ENCODE measurements at regions not wholly inside any gene's neighbourhood (a gene's known extent, or its start where the extent isn't known, plus 50 kb on each side); places are given as distances from the start of the nearest gene placed in this dataset.

DNA sequence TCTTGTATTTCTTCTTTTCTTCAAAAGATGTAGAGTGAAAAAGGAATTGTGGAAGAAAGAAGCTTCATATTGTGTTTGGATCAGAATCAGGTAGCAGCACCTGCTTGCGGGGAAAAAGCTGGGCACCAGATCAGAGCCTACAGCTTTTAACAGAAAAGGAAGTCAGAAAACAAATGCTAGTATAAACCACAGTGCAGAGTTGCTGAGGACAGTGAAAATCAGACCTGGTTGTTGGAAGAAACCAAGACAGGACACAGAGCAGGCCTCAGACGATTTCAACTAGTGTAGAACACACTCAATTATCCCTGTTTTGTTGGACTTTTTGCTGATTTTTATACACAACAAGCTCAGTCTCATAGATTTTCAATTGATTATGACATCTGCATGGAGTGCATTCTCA, 221.4 kb downstream of the PTN start:
- H3K36me3 ChIP-seq (replicated peaks in 1 of 2; ENCODE audit: control insufficient read depth in 1 of 2, insufficient read depth in 2 of 2, low read length in 1 of 2) = no peaks in the 10 kb centered on the region
- no peak overlapping the region for H3K9ac ChIP-seq
- no peak overlapping the region for H3K27ac ChIP-seq (ENCODE audit: low read depth in 2 of 2, low read length in 1 of 2)
- peaks cover 7% of the 10 kb centered on the region; the same call in 1 of the 2 replicates for H3K9me2 ChIP-seq
- H3K4me1 ChIP-seq (ENCODE audit: control insufficient read depth in 1 of 2, insufficient read depth in 2 of 2, low read depth in 1 of 2, low read length in 1 of 2) = no peaks in the 10 kb centered on the region
- no peaks in the 10 kb centered on the region for H4K20me1 ChIP-seq (ENCODE audit: insufficient read depth)
- H3K4me2 ChIP-seq = no peak overlapping the region
- no peaks in the 10 kb centered on the region for H3K27me3 ChIP-seq (ENCODE audit: insufficient read depth)
- H3K4me3 ChIP-seq (ENCODE audit: low read depth in 2 of 2, low read length in 1 of 2) = no peak overlapping the region
- 32% methylated on average over 2 of the region's 2 CpGs for WGBS (ENCODE audit: low lambda C conversion rate)
- no peak for DNase-seq
- CTCF ChIA-PET = interaction anchor here (1.0 to 1.7 kb wide), 2 partner anchors 12 to 37 kb away, joined by 3 read pairs; no protein-coding TSS in a partner anchor
- no peak overlapping the region for H2AFZ ChIP-seq (ENCODE audit: low read depth)
- no peak for TF ChIP-seq JUND (IDR thresholded peaks at IDR 0.05)
- TF ChIP-seq, protein P1, sequence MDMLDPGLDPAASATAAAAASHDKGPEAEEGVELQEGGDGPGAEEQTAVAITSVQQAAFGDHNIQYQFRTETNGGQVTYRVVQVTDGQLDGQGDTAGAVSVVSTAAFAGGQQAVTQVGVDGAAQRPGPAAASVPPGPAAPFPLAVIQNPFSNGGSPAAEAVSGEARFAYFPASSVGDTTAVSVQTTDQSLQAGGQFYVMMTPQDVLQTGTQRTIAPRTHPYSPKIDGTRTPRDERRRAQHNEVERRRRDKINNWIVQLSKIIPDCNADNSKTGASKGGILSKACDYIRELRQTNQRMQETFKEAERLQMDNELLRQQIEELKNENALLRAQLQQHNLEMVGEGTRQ (IDR thresholded peaks at IDR 0.05; ENCODE audit: borderline replicate concordance, low read depth, low read length) = no peak
- TF ChIP-seq RXRA (IDR thresholded peaks at IDR 0.05; ENCODE audit: borderline replicate concordance, low read depth) = no peak
- no peaks in the 10 kb centered on the region for H3F3A ChIP-seq (replicated peaks; ENCODE audit: insufficient read depth)
- no peaks in the 10 kb centered on the region for H3K9me3 ChIP-seq
- POLR2A ChIA-PET = no interaction called here
- H3K79me2 ChIP-seq (ENCODE audit: insufficient read depth) = no peaks in the 10 kb centered on the region

DNA sequence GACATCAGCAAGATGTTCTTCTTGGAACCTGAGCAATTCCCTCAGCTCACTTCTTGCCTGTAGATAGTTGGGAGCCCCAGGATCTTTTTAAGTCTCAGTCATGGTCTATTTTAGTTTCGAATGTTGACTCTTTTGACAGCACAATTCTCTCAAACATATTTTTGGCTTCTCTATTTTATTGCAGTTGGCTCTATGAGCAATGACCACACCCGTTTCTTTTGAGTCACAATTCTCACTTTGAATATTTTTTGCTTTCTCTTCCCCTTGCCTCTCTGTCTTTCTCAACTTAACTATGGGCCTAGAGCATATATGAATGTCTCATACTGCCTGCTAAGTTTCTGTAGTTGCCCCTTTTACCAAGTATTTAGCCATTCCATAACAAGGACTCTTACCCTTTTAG, 222.8 kb downstream of the PTN start:
- ChIA-PET CTCF (interaction anchor here (1.8 kb wide), 1 partner anchor 11 kb away, joined by 6 read pairs; no protein-coding TSS in a partner anchor), POLR2A (no interaction called here)
- Histone ChIP-seq H3K27me3 (ENCODE audit: insufficient read depth) (no peaks in the 10 kb centered on the region), H3K79me2 (ENCODE audit: insufficient read depth) (no peaks in the 10 kb centered on the region), H3K4me1 (ENCODE audit: control insufficient read depth in 1 of 2, insufficient read depth in 2 of 2, low read depth in 1 of 2, low read length in 1 of 2) (no peaks in the 10 kb centered on the region), H3K4me2 (no peak overlapping the region), H3K9ac (no peak overlapping the region), H3K27ac (ENCODE audit: low read depth in 2 of 2, low read length in 1 of 2) (no peak overlapping the region), H4K20me1 (ENCODE audit: insufficient read depth) (no peaks in the 10 kb centered on the region), H3K9me3 (no peaks in the 10 kb centered on the region), H3F3A (replicated peaks; ENCODE audit: insufficient read depth) (no peaks in the 10 kb centered on the region), H3K36me3 (replicated peaks in 1 of 2; ENCODE audit: control insufficient read depth in 1 of 2, insufficient read depth in 2 of 2, low read length in 1 of 2) (no peaks in the 10 kb centered on the region), H2AFZ (ENCODE audit: low read depth) (no peak overlapping the region), H3K4me3 (ENCODE audit: low read depth in 2 of 2, low read length in 1 of 2) (no peak overlapping the region), H3K9me2 (peaks cover 7% of the 10 kb centered on the region; the same call in 1 of the 2 replicates)
- TF ChIP-seq, protein P2, sequence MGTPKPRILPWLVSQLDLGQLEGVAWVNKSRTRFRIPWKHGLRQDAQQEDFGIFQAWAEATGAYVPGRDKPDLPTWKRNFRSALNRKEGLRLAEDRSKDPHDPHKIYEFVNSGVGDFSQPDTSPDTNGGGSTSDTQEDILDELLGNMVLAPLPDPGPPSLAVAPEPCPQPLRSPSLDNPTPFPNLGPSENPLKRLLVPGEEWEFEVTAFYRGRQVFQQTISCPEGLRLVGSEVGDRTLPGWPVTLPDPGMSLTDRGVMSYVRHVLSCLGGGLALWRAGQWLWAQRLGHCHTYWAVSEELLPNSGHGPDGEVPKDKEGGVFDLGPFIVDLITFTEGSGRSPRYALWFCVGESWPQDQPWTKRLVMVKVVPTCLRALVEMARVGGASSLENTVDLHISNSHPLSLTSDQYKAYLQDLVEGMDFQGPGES (IDR thresholded peaks at IDR 0.05; ENCODE audit: low read depth, low read length) = no peak
- TF ChIP-seq MEF2A (IDR thresholded peaks at IDR 0.05; ENCODE audit: borderline replicate concordance, low read depth) (no peak), TCF12 (IDR thresholded peaks at IDR 0.05) (no peak), SIN3A (IDR thresholded peaks at IDR 0.05; ENCODE audit: borderline replicate concordance, low read depth, low read length) (no peak), NFIC (IDR thresholded peaks at IDR 0.05; ENCODE audit: borderline replicate concordance) (no peak), RFX5 (IDR thresholded peaks at IDR 0.05; ENCODE audit: low read length) (no peak), EZH2phosphoT487 (IDR thresholded peaks at IDR 0.05; ENCODE audit: borderline replicate concordance, low read depth) (no peak), POLR2AphosphoS5 (IDR thresholded peaks at IDR 0.05; ENCODE audit: low read depth, low read length) (no peak), FOXJ3 (CRISPR knock-in tag; IDR thresholded peaks at IDR 0.05) (no peak), TAF1 (IDR thresholded peaks at IDR 0.05; ENCODE audit: borderline replicate concordance, low read depth, low read length) (no peak)
- TF ChIP-seq, protein P3, sequence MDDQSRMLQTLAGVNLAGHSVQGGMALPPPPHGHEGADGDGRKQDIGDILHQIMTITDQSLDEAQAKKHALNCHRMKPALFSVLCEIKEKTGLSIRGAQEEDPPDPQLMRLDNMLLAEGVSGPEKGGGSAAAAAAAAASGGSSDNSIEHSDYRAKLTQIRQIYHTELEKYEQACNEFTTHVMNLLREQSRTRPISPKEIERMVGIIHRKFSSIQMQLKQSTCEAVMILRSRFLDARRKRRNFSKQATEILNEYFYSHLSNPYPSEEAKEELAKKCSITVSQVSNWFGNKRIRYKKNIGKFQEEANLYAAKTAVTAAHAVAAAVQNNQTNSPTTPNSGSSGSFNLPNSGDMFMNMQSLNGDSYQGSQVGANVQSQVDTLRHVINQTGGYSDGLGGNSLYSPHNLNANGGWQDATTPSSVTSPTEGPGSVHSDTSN (IDR thresholded peaks at IDR 0.05) = no peak
- TF ChIP-seq, protein P4, sequence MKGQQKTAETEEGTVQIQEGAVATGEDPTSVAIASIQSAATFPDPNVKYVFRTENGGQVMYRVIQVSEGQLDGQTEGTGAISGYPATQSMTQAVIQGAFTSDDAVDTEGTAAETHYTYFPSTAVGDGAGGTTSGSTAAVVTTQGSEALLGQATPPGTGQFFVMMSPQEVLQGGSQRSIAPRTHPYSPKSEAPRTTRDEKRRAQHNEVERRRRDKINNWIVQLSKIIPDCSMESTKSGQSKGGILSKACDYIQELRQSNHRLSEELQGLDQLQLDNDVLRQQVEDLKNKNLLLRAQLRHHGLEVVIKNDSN (IDR thresholded peaks at IDR 0.05; ENCODE audit: borderline replicate concordance, low read depth) = no peak
- WGBS (ENCODE audit: low lambda C conversion rate) = 13% methylated on average over 2 of the region's 2 CpGs
- DNase-seq = no peak
